ENCODE measurements at regions not wholly inside any gene's neighbourhood (a gene's known extent, or its start where the extent isn't known, plus 50 kb on each side); places are given as distances from the start of the nearest gene placed in this dataset.

DNA sequence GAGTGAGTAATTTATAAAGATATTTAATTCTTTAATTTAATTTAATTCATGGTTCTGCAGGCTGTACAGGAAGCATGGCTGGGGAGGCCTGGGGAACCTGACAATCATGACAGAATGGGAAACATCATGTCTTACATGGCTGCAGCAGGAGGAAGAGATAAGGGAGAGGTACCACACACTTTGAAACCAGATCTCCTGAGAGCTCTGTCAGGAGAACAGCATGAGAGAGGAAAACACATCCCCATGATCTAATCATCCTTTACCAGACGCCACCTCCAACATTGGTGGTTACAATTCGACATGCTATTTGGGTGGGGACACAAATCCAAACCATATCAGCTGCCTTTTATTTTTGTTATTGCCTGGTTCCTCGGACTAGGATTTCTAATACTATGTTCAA lies 928.6 kb downstream of the TMEM121 start:
- TF ChIP-seq, protein P1, sequence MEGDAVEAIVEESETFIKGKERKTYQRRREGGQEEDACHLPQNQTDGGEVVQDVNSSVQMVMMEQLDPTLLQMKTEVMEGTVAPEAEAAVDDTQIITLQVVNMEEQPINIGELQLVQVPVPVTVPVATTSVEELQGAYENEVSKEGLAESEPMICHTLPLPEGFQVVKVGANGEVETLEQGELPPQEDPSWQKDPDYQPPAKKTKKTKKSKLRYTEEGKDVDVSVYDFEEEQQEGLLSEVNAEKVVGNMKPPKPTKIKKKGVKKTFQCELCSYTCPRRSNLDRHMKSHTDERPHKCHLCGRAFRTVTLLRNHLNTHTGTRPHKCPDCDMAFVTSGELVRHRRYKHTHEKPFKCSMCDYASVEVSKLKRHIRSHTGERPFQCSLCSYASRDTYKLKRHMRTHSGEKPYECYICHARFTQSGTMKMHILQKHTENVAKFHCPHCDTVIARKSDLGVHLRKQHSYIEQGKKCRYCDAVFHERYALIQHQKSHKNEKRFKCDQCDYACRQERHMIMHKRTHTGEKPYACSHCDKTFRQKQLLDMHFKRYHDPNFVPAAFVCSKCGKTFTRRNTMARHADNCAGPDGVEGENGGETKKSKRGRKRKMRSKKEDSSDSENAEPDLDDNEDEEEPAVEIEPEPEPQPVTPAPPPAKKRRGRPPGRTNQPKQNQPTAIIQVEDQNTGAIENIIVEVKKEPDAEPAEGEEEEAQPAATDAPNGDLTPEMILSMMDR (IDR thresholded peaks at IDR 0.05): no peak
- TF ChIP-seq POLR2A (IDR thresholded peaks at IDR 0.05): no peak
